CD14-positive monocyte (primary cell): ENCODE measurements at regions not wholly inside any gene's neighbourhood (a gene's known extent, or its start where the extent isn't known, plus 50 kb on each side); places are given as distances from the start of the nearest gene placed in this dataset.

Experiments used
- DNase-seq, 3 donors: peaks; one replicate each; pipeline ENCODE4 v3.0.0-alpha.2; 2011 to 2022
- H2AFZ ChIP-seq: 2 replicates; pipeline ENCODE4 v1.6.0; 2012; ENCODE audit warnings: mild to moderate bottlenecking, low read depth, low read length, inconsistent platforms; ENCODE audit not compliant: insufficient read depth, poor library complexity, severe bottlenecking
- H3K27ac ChIP-seq, 2 donors: 1 replicate in 1 of 2; 2 replicates in 1 of 2; pipeline ENCODE4 v1.5.1; 2012 to 2013; ENCODE audit warnings: low read length in 2 of 2, control low read depth in 1 of 2, inconsistent platforms in 1 of 2, low read depth in 1 of 2, mild to moderate bottlenecking in 1 of 2
- H3K27me3 ChIP-seq, 2 donors: one replicate each; pipeline versions ENCODE4 v1.6.0 to v1.6.1; 2011 to 2013; ENCODE audit warnings: low read length in 2 of 2; ENCODE audit not compliant: control insufficient read depth in 2 of 2, insufficient read depth in 2 of 2
- H3K36me3 ChIP-seq, 2 donors: replicated peaks in 1 of 2; 1 replicate in 1 of 2; 2 replicates in 1 of 2; pipeline versions ENCODE4 v1.5.1 to v1.6.1; 2012 to 2013; ENCODE audit warnings: low read length in 2 of 2, control low read depth in 1 of 2, inconsistent platforms in 1 of 2, mild to moderate bottlenecking in 1 of 2; ENCODE audit not compliant: insufficient read depth in 2 of 2, control insufficient read depth in 1 of 2
- H3K4me1 ChIP-seq, 2 donors: 1 replicate in 1 of 2; 2 replicates in 1 of 2; pipeline versions ENCODE4 v1.5.1 to v1.6.1; 2012 to 2013; ENCODE audit warnings: low read length in 2 of 2, control low read depth in 1 of 2, inconsistent platforms in 1 of 2, mild to moderate bottlenecking in 1 of 2, moderate library complexity in 1 of 2; ENCODE audit not compliant: insufficient read depth in 2 of 2, control insufficient read depth in 1 of 2
- H3K4me2 ChIP-seq: replicated peaks from 2 replicates; pipeline ENCODE3; 2012; ENCODE audit warnings: low read length, moderate library complexity, mild to moderate bottlenecking; ENCODE audit not compliant: poor library complexity, severe bottlenecking; ENCODE audit errors: extremely low read depth
- H3K4me3 ChIP-seq, 3 experiments: fragments of 200-600 bp in 1 of 3; sonication (generic) in 1 of 3; replicated peaks in 1 of 3; 1 replicate in 2 of 3; 2 replicates in 1 of 3; pipeline ENCODE4 v1.5.1; 2011 to 2013; ENCODE audit warnings: low read length in 3 of 3, mild to moderate bottlenecking in 3 of 3, control low read depth in 2 of 3, low read depth in 2 of 3, inconsistent platforms in 1 of 3, moderate library complexity in 1 of 3
- H3K79me2 ChIP-seq: 2 replicates; pipeline ENCODE4 v1.6.0; 2012; ENCODE audit warnings: mild to moderate bottlenecking, control low read depth, inconsistent platforms, low read length, moderate library complexity; ENCODE audit not compliant: insufficient read depth
- H3K9ac ChIP-seq: 2 replicates; pipeline ENCODE4 v1.6.0; 2017; ENCODE audit warnings: low read length, mild to moderate bottlenecking; ENCODE audit not compliant: insufficient read depth, poor library complexity, severe bottlenecking
- H3K9me3 ChIP-seq, 2 donors: replicated peaks in 1 of 2; 1 replicate in 1 of 2; 2 replicates in 1 of 2; pipeline versions ENCODE4 v1.5.1 to v1.6.1; 2012 to 2013; ENCODE audit warnings: low read length in 2 of 2, control low read depth in 1 of 2; ENCODE audit not compliant: control insufficient read depth in 1 of 2, insufficient read depth in 1 of 2
- H4K20me1 ChIP-seq: 2 replicates; pipeline ENCODE4 v1.6.0; 2012; ENCODE audit warnings: mild to moderate bottlenecking, low read length, control low read depth, moderate library complexity; ENCODE audit not compliant: insufficient read depth
- H3K27ac Mint-ChIP-seq, 7 donors: one replicate each; pipeline ENCODE4 v1.8.0; 2020; ENCODE audit warnings: mild to moderate bottlenecking in 7 of 7, mixed read lengths in 7 of 7, moderate library complexity in 6 of 7, inconsistent platforms in 2 of 7
- H3K27me3 Mint-ChIP-seq, 3 donors: one replicate each; pipeline ENCODE4 v1.8.0; 2021 to 2022; ENCODE audit warnings: low read depth in 3 of 3, mild to moderate bottlenecking in 3 of 3, mixed read lengths in 3 of 3, moderate library complexity in 3 of 3, inconsistent platforms in 1 of 3
- H3K36me3 Mint-ChIP-seq, 2 donors: one replicate each; pipeline ENCODE4 v1.8.0; 2020; ENCODE audit warnings: mixed read lengths in 2 of 2, inconsistent platforms in 1 of 2, mild to moderate bottlenecking in 1 of 2
- H3K4me1 Mint-ChIP-seq: one replicate; pipeline ENCODE4 v1.8.0; 2020; ENCODE audit warnings: mild to moderate bottlenecking, mixed read lengths
- H3K4me3 Mint-ChIP-seq, 2 donors: one replicate each; pipeline ENCODE4 v1.8.0; 2020; ENCODE audit warnings: mild to moderate bottlenecking in 2 of 2, mixed read lengths in 2 of 2, moderate library complexity in 1 of 2
- H3K9me3 Mint-ChIP-seq, 7 donors: one replicate each; pipeline ENCODE4 v1.8.0; 2020 to 2022; ENCODE audit warnings: mixed read lengths in 7 of 7, mild to moderate bottlenecking in 6 of 7, moderate library complexity in 6 of 7, inconsistent platforms in 2 of 7
- WGBS: methylation state at CpG from one replicate; pipeline ENCODE4 v1.1.5; 2013; ENCODE audit warnings: missing lambda C conversion rate; ENCODE audit not compliant: insufficient coverage; 5-methylcytosine and 5-hydroxymethylcytosine counted together
- intact Hi-C, 2 donors: fragments of 100-400 bp; cut with micrococcal nuclease; formaldehyde crosslinking; loops; one replicate each; pipeline versions ENCODE4 v1.15.0 to v1.15.1; 2023
- TF ChIP-seq, protein P1 (sequence below): fragments of 200-600 bp; IDR thresholded peaks from one replicate; pipeline ENCODE4 v1.8.0; 2022; ENCODE audit warnings: antibody characterized with exemption, mild to moderate bottlenecking

DNA sequence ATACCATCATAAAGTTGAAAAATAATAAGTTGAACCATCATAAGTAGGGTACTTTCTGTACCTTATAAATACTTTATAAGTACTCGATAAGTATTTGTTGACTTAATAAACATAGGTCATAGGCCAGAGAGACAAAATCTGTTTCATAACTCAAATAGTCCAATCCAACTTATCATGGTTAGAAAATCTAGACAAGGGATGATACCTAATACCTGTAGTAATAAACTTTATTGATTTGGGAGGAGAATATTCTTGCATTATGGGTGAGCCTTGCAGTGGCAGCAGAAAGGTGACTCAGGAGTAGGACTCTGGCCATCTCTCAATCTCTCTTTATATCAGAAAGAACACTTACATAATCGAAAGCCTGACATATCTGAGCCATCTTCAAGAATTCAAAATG is 466.8 kb upstream of the GRIN3A start:
- Mint-ChIP-seq H3K4me3 (no peak overlapping the region), H3K4me1 (no peaks in the 10 kb centered on the region), H3K27ac (no peak overlapping the region), H3K27me3 (no peaks in the 10 kb centered on the region), H3K9me3 (peaks cover 0 to 3% (median 0%) of the 10 kb centered on the region in 7 donors), H3K36me3 (no peaks in the 10 kb centered on the region)
- Histone ChIP-seq H3K27ac (no peak overlapping the region), H3K4me1 (no peaks in the 10 kb centered on the region), H3K4me3 (no peak overlapping the region), H4K20me1 (no peaks in the 10 kb centered on the region), H3K36me3 (no peaks in the 10 kb centered on the region), H3K27me3 (no peaks in the 10 kb centered on the region), H3K9ac (no peak overlapping the region), H3K79me2 (no peaks in the 10 kb centered on the region), H3K9me3 (peaks cover 0 to 5% of the 10 kb centered on the region in 2 donors), H2AFZ (no peak overlapping the region), H3K4me2 (no peak overlapping the region)
- no peak for DNase-seq
- no CpG with 5 or more reads among the region's 2 CpGs for WGBS
- TF ChIP-seq, protein P1, sequence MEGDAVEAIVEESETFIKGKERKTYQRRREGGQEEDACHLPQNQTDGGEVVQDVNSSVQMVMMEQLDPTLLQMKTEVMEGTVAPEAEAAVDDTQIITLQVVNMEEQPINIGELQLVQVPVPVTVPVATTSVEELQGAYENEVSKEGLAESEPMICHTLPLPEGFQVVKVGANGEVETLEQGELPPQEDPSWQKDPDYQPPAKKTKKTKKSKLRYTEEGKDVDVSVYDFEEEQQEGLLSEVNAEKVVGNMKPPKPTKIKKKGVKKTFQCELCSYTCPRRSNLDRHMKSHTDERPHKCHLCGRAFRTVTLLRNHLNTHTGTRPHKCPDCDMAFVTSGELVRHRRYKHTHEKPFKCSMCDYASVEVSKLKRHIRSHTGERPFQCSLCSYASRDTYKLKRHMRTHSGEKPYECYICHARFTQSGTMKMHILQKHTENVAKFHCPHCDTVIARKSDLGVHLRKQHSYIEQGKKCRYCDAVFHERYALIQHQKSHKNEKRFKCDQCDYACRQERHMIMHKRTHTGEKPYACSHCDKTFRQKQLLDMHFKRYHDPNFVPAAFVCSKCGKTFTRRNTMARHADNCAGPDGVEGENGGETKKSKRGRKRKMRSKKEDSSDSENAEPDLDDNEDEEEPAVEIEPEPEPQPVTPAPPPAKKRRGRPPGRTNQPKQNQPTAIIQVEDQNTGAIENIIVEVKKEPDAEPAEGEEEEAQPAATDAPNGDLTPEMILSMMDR: no peak
- intact Hi-C loops: no loop called here

DNA sequence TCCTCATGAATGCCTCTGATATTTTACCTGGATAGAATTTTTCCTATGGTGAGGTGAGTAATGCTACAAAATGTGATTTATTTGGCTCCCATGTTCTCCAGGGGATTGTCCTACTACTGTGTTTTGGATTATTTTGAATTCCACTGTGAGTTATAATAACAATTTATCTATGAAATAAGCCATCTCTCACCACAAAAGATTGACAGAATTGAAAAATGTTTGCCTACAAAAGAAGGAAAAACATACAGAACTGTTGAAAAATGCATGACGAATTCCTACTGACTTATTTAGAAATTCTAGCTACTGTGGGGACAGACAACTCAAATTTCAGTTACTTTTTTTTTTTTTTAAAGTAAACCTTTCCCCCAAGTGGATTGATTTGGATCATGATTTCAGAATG is 463.7 kb upstream of the GRIN3A start:
- intact Hi-C loops: no loop called here
- Mint-ChIP-seq H3K9me3 (peaks cover 0 to 9% (median 2%) of the 10 kb centered on the region in 7 donors), H3K36me3 (no peaks in the 10 kb centered on the region), H3K4me3 (no peak overlapping the region), H3K4me1 (no peaks in the 10 kb centered on the region), H3K27ac (no peak overlapping the region), H3K27me3 (no peaks in the 10 kb centered on the region)
- no peaks in the 10 kb centered on the region for H3K4me1 ChIP-seq
- no peak overlapping the region for H3K4me3 ChIP-seq
- H3K79me2 ChIP-seq: no peaks in the 10 kb centered on the region
- H3K9ac ChIP-seq: no peak overlapping the region
- WGBS: no CpG with 5 or more reads among the region's 1 CpG
- H3K9me3 ChIP-seq: peaks cover 0 to 10% of the 10 kb centered on the region in 2 donors
- H2AFZ ChIP-seq: no peak overlapping the region
- no peak overlapping the region for H3K27ac ChIP-seq
- no peaks in the 10 kb centered on the region for H3K36me3 ChIP-seq
- no peaks in the 10 kb centered on the region for H3K27me3 ChIP-seq
- H4K20me1 ChIP-seq: no peaks in the 10 kb centered on the region
- DNase-seq: no peak
- H3K4me2 ChIP-seq: no peak overlapping the region
- TF ChIP-seq, protein P1: no peak
